ENCODE measurements at regions not wholly inside any gene's neighbourhood (a gene's known extent, or its start where the extent isn't known, plus 50 kb on each side); places are given as distances from the start of the nearest gene placed in this dataset.

- no peak for TF ChIP-seq CTCF (IDR thresholded peaks at IDR 0.05; ENCODE audit: insufficient read depth, low read depth, low read length)
- TF ChIP-seq EZH2 (IDR thresholded peaks at IDR 0.05; ENCODE audit: insufficient read depth, low read length) = no peak
Measured at GRCh38 chr15:93505506-93505905, 416.5 kb upstream of the RGMA start.
